Endothelial cell of umbilical vein (primary cell): ENCODE measurements at regions not wholly inside any gene's neighbourhood (a gene's known extent, or its start where the extent isn't known, plus 50 kb on each side); places are given as distances from the start of the nearest gene placed in this dataset.
A peak's percentile ranks its signal among the peaks of the same experiment; 100 is the strongest.

Experiments used
- BruUV-seq: library from RNA; stranded (reverse); fragments of 400-500 nt; replicated peaks from 2 replicates; lab custom pipeline; 2021; lab: Mats Ljungman, UMichigan
- CTCF ChIA-PET: fragments of 300-600, 350-600 bp; sonication (Branson Sonifier 250); formaldehyde crosslinking; loops from one replicate; lab custom pipeline; 2021; ENCODE audit warnings: antibody characterized with exemption, inconsistent platforms; lab: Charles Lee
- POLR2A ChIA-PET: fragments of 300-600, 350-600 bp; sonication (Branson Sonifier 250); formaldehyde crosslinking; loops from one replicate; lab custom pipeline; 2021; ENCODE audit warnings: antibody characterized with exemption, inconsistent platforms; lab: Charles Lee
- DNase-seq: peaks from one replicate; pipeline ENCODE4 v3.0.0-alpha.2; 2011; ENCODE audit warnings: low read depth, low spot score
- FAIRE-seq: peaks from 2 replicates; lab custom pipeline; 2011; peaks lifted over from hg19 to GRCh38; lab: Jason Lieb, UNC
- H2AFZ ChIP-seq: 2 replicates; pipeline ENCODE4 v1.6.0; 2012; ENCODE audit warnings: low read depth, low read length, control low read depth, inconsistent platforms
- H3K27ac ChIP-seq: 2 replicates; pipeline ENCODE4 v1.5.1; 2011; ENCODE audit warnings: low read depth, mild to moderate bottlenecking, control low read depth, low read length, moderate library complexity; ENCODE audit not compliant: insufficient read depth
- H3K27me3 ChIP-seq, 2 experiments: 2 replicates each; pipeline versions ENCODE4 v1.6.0 to v1.6.1; 2011; ENCODE audit warnings: low read length in 2 of 2, mixed read lengths in 1 of 2; ENCODE audit not compliant: control insufficient read depth in 2 of 2, insufficient read depth in 2 of 2
- H3K36me3 ChIP-seq, 2 experiments: 2 replicates in 1 of 2; 3 replicates in 1 of 2; pipeline ENCODE4 v1.5.1; 2011; ENCODE audit warnings: low read length in 2 of 2, mild to moderate bottlenecking in 1 of 2, moderate library complexity in 1 of 2; ENCODE audit not compliant: control insufficient read depth in 2 of 2, insufficient read depth in 2 of 2; ENCODE audit errors: extremely low read depth in 1 of 2
- H3K4me1 ChIP-seq: 3 replicates; pipeline ENCODE4 v1.5.1; 2011; ENCODE audit warnings: mild to moderate bottlenecking, low read length; ENCODE audit not compliant: control insufficient read depth, insufficient read depth; ENCODE audit errors: extremely low read depth
- H3K4me2 ChIP-seq: 2 replicates; pipeline ENCODE4 v1.6.1; 2011; ENCODE audit warnings: low read length, control low read depth, mixed read lengths; ENCODE audit not compliant: insufficient read depth
- H3K4me3 ChIP-seq, 3 experiments: fragments of 200-600 bp in 1 of 3; sonication (generic), shearing (Covaris generic) in 1 of 3; replicated peaks in 1 of 3; 2 replicates each; pipeline ENCODE4 v1.5.1; 2011 to 2016; ENCODE audit warnings: control low read depth in 3 of 3, low read length in 3 of 3, mild to moderate bottlenecking in 2 of 3, inconsistent platforms in 1 of 3, low read depth in 1 of 3, moderate library complexity in 1 of 3; ENCODE audit not compliant: insufficient read depth in 1 of 3
- H3K79me2 ChIP-seq: 2 replicates; pipeline ENCODE4 v1.6.0; 2012; ENCODE audit warnings: low read length, inconsistent platforms; ENCODE audit not compliant: control insufficient read depth, insufficient read depth
- H3K9ac ChIP-seq: replicated peaks from 2 replicates; pipeline ENCODE3; 2011; ENCODE audit warnings: low read length, control low read depth; ENCODE audit not compliant: insufficient read depth; ENCODE audit errors: extremely low read depth
- H3K9me1 ChIP-seq: replicated peaks from 3 replicates; pipeline ENCODE4 v1.6.0; 2011; ENCODE audit warnings: mild to moderate bottlenecking, low read length; ENCODE audit not compliant: control insufficient read depth, insufficient read depth; ENCODE audit errors: extremely low read depth
- H3K9me3 ChIP-seq: replicated peaks from 2 replicates; pipeline ENCODE4 v1.5.1; 2012; ENCODE audit warnings: low read length, inconsistent platforms; ENCODE audit not compliant: control insufficient read depth, insufficient read depth
- H4K20me1 ChIP-seq: replicated peaks from 2 replicates; pipeline ENCODE3; 2011; ENCODE audit warnings: mild to moderate bottlenecking, low read length; ENCODE audit not compliant: control insufficient read depth, insufficient read depth; ENCODE audit errors: extremely low read depth
- CTCF ChIP-seq, 2 donors: IDR thresholded peaks; 1 replicate in 1 of 2; 2 replicates in 1 of 2; pipeline ENCODE4 v1.5.1; 2011; ENCODE audit warnings: low read length in 2 of 2, mild to moderate bottlenecking in 2 of 2, moderate library complexity in 2 of 2, control low read depth in 1 of 2, inconsistent platforms in 1 of 2, low read depth in 1 of 2; ENCODE audit not compliant: insufficient read depth in 1 of 2; ENCODE audit errors: extremely low read depth in 1 of 2
- EZH2 ChIP-seq: IDR thresholded peaks from 2 replicates; pipeline ENCODE4 v1.6.1; 2012; ENCODE audit warnings: borderline replicate concordance, low read depth, mild to moderate bottlenecking, moderate library complexity, low read length, inconsistent platforms; ENCODE audit not compliant: severe bottlenecking
- FOS ChIP-seq: IDR thresholded peaks from 2 replicates; pipeline ENCODE4 v1.6.1; 2011; ENCODE audit warnings: mild to moderate bottlenecking, low read length, moderate library complexity, borderline replicate concordance; ENCODE audit not compliant: insufficient read depth
- GATA2 ChIP-seq: IDR thresholded peaks from 2 replicates; pipeline ENCODE4 v1.7.0; 2011; ENCODE audit warnings: low read depth, mild to moderate bottlenecking, moderate library complexity, mixed read lengths, low read length; ENCODE audit not compliant: insufficient read length, insufficient read depth
- JUN ChIP-seq: IDR thresholded peaks from 2 replicates; pipeline ENCODE4 v1.6.1; 2011; ENCODE audit warnings: borderline replicate concordance, low read depth; ENCODE audit not compliant: insufficient read length, insufficient read depth
- MAX ChIP-seq: IDR thresholded peaks from 2 replicates; pipeline ENCODE4 v1.6.1; 2011; ENCODE audit not compliant: insufficient read depth, insufficient read length
- MYC ChIP-seq: IDR thresholded peaks from one replicate; pipeline ENCODE4 v1.6.1; 2011; ENCODE audit warnings: mild to moderate bottlenecking, low read depth, low read length
- POLR2A ChIP-seq: IDR thresholded peaks from 2 replicates; pipeline ENCODE4 v1.6.1; 2012; ENCODE audit warnings: low read depth, mild to moderate bottlenecking, control low read depth, low read length
- POLR2AphosphoS5 ChIP-seq: IDR thresholded peaks from 2 replicates; pipeline ENCODE4 v1.6.1; 2012; ENCODE audit warnings: low read depth, mild to moderate bottlenecking, control low read depth, low read length, moderate library complexity; ENCODE audit not compliant: insufficient read depth
- dilution Hi-C: fragments of 300-500 bp; cut with MboI; formaldehyde crosslinking; loops from one replicate; pipeline ENCODE4 v1.15.0; 2019; ENCODE audit warnings: low sequenced_read_pairs; ENCODE audit not compliant: extremely low pct_ligation_motif_present
- intact Hi-C: fragments of 100-400 bp; cut with micrococcal nuclease; formaldehyde crosslinking; loops from one replicate; pipeline ENCODE4 v1.10.0; 2022

GRCh38 chr6:78533876-78534275 lies 333.5 kb upstream of the IRAK1BP1 start:
- Histone ChIP-seq H3K36me3 (no peaks in the 10 kb centered on the region), H3K27ac (no peak overlapping the region), H3K4me2 (peak overlapping the region; percentile 89), H3K4me1 (peaks cover 23% of the 10 kb centered on the region), H2AFZ (no peak overlapping the region), H3K27me3 (no peaks in the 10 kb centered on the region), H3K79me2 (no peaks in the 10 kb centered on the region), H3K9me3 (no peaks in the 10 kb centered on the region), H3K4me3 (no peak overlapping the region), H4K20me1 (no peaks in the 10 kb centered on the region), H3K9ac (no peak overlapping the region), H3K9me1 (no peaks in the 10 kb centered on the region)
- FAIRE-seq (peak; percentile 63), DNase-seq (peak; percentile 69)
- TF ChIP-seq GATA2 = no peak
- TF ChIP-seq FOS = no peak
- no peak for TF ChIP-seq POLR2AphosphoS5
- TF ChIP-seq POLR2A = no peak
- TF ChIP-seq MAX = no peak
- no peak for TF ChIP-seq MYC
- TF ChIP-seq EZH2 = no peak
- TF ChIP-seq JUN = no peak
- TF ChIP-seq CTCF (IDR thresholded peaks at IDR 0.05; ENCODE audit: extremely low read depth in 1 of 2, insufficient read depth in 1 of 2, low read depth in 1 of 2, low read length in 2 of 2) = no peak
- dilution Hi-C loops = no loop called here
- intact Hi-C loops = loop anchor here (5.0 kb wide), 1 partner anchor 47 kb away; no protein-coding TSS in a partner anchor
- BruUV-seq = no TSS peak
- POLR2A ChIA-PET = no interaction called here
- CTCF ChIA-PET = no interaction called here
